Neuron (in vitro differentiated cells): ENCODE measurements at regions not wholly inside any gene's neighbourhood (a gene's known extent, or its start where the extent isn't known, plus 50 kb on each side); places are given as distances from the start of the nearest gene placed in this dataset.

Experiments
- H2AFZ ChIP-seq: one replicate; pipeline ENCODE4 v1.6.1; 2013; ENCODE audit warnings: low read depth, mild to moderate bottlenecking, inconsistent platforms, low read length, moderate library complexity
- H3K27me3 ChIP-seq: one replicate; pipeline ENCODE4 v1.6.1; 2013; ENCODE audit warnings: low read length; ENCODE audit not compliant: insufficient read depth
- H3K36me3 ChIP-seq: one replicate; pipeline ENCODE4 v1.6.1; 2013; ENCODE audit warnings: low read length; ENCODE audit not compliant: insufficient read depth
- H3K4me1 ChIP-seq: one replicate; pipeline ENCODE4 v1.6.1; 2013; ENCODE audit warnings: low read length; ENCODE audit not compliant: insufficient read depth
- H3K4me3 ChIP-seq: 2 replicates; pipeline ENCODE4 v1.5.1; 2013; ENCODE audit warnings: mild to moderate bottlenecking, low read length, moderate library complexity
- H3K9me3 ChIP-seq: one replicate; pipeline ENCODE4 v1.6.1; 2013; ENCODE audit warnings: low read length

DNA sequence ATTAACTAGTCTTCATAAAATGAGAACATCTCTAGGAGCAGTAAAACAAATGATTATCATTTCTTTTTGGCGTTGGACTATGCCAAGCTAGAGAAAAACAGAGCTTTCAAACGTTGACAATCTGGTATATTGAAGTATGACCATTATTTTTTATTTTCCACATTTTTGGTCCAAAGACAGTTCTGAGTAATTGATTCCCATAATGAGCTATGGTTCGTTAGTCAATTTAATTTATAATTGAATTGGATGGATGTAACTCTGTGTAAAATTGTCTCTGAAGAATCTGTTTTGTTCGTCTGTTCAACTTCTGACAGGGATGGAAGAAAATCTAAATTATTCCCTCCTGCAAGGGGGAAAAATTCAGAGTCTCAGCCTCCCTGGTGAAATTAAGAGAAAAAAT lies 234.5 kb downstream of the LMO4 start:
- Histone ChIP-seq H3K4me1 (no peaks in the 10 kb centered on the region), H3K27me3 (no peaks in the 10 kb centered on the region), H3K9me3 (no peaks in the 10 kb centered on the region), H3K36me3 (no peaks in the 10 kb centered on the region), H2AFZ (no peak overlapping the region), H3K4me3 (no peak overlapping the region)

DNA sequence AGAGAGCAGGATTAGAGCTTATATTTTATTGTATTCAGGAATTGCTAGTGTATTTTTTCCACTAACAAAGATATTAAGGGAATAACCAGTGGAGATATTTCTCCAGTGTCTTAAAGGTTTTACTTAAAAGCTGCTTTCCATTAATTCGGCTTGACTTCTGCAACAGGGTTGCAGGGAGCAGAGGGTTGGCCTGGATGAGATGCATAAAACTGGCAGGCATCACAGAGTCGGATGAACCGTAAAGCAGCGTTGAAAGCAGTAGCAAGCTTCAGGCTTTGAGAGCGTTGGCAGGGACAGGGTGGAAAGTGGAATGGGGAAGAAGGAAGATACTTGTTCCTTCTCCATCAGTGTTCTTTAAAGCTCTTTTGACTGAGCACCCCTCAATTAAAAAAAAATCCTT lies 237.2 kb downstream of the LMO4 start:
- H3K9me3 ChIP-seq, result no peaks in the 10 kb centered on the region
- H2AFZ ChIP-seq, result no peak overlapping the region
- no peaks in the 10 kb centered on the region for H3K36me3 ChIP-seq
- no peaks in the 10 kb centered on the region for H3K27me3 ChIP-seq
- no peak overlapping the region for H3K4me3 ChIP-seq
- H3K4me1 ChIP-seq, result no peaks in the 10 kb centered on the region

DNA sequence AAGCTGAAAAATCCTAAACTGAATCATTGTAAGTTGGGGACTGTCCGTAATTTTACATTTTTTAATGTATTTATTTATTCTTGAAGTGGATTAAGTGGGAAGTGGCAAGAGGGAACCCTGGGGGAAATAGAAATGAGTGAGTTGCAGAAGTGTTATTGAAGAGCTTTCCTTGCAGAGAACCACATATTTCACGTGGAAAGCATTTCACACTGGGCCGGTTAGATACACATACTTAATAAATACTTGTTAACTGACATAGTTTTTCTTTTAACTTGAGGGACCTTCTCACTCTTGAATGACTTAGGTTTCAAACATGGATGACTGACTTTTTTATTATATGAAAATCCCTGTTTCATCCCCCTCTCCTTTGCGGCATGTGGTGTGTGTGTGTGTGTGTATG lies 239.3 kb downstream of the LMO4 start:
- no peaks in the 10 kb centered on the region for H3K4me1 ChIP-seq
- no peaks in the 10 kb centered on the region for H3K36me3 ChIP-seq
- no peak overlapping the region for H3K4me3 ChIP-seq
- no peak overlapping the region for H2AFZ ChIP-seq
- H3K9me3 ChIP-seq, result no peaks in the 10 kb centered on the region
- no peaks in the 10 kb centered on the region for H3K27me3 ChIP-seq

DNA sequence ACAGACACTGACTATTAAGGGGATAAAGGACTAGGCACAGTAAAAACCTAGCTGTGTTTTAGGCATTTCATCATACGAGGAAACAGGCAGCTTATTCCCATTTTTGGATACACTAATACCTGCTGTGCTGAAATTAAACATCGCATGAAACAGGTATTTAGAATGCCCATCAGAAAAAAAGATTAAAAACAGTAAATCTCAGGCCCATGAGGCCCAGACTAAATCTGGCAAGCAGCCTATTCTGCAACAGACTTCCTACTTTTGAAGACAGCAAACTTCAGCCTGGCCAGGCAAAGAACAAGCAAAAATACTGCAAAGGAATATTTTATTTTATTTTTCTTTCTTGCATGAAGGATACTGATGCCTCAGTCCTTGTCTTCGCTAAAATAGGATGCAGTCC lies 240.2 kb downstream of the LMO4 start:
- Histone ChIP-seq H3K4me1 (no peaks in the 10 kb centered on the region), H3K27me3 (no peaks in the 10 kb centered on the region), H2AFZ (no peak overlapping the region), H3K36me3 (no peaks in the 10 kb centered on the region), H3K9me3 (no peaks in the 10 kb centered on the region), H3K4me3 (no peak overlapping the region)

DNA sequence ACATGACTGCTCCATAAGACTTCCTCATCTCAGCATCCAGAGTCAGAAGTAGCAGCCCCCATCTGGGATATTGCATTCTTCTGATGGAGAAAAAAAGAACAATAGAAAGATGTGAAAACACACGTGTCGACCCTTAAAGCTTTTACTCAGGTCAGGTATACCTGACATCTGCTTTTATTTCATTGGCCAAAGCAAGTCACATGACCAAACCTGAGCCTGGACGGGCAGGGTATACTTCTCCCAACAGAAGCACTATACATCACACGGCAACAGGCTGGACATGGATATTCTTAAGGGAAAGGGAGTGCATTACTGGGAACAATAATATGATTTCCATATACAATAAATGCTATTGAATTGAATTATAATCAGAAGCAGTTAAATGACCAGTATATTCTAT lies 243.3 kb downstream of the LMO4 start:
- H3K4me1 ChIP-seq, result no peaks in the 10 kb centered on the region
- no peak overlapping the region for H2AFZ ChIP-seq
- H3K4me3 ChIP-seq, result no peak overlapping the region
- H3K36me3 ChIP-seq, result no peaks in the 10 kb centered on the region
- no peaks in the 10 kb centered on the region for H3K27me3 ChIP-seq
- no peaks in the 10 kb centered on the region for H3K9me3 ChIP-seq

DNA sequence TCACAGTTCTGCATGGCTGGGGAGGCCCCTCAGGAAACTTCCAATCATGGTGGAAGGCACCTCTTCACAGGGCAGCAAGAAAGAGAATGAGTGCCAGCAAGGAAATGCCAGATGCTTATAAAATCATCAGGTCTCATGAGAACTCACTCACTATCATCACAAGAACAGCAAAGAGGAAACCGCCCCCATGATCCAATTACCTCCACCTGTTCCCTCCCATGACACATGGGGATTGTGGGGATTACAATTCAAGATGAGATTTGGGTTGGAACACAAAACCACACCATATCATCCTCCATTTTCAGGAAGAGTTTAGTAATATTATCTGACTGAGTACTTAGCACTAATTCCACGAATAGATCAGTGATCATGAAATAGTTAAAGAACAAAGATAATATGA lies 244.2 kb downstream of the LMO4 start:
- no peak overlapping the region for H3K4me3 ChIP-seq
- H3K4me1 ChIP-seq, result no peaks in the 10 kb centered on the region
- no peaks in the 10 kb centered on the region for H3K27me3 ChIP-seq
- H3K9me3 ChIP-seq, result no peaks in the 10 kb centered on the region
- no peak overlapping the region for H2AFZ ChIP-seq
- H3K36me3 ChIP-seq, result no peaks in the 10 kb centered on the region

DNA sequence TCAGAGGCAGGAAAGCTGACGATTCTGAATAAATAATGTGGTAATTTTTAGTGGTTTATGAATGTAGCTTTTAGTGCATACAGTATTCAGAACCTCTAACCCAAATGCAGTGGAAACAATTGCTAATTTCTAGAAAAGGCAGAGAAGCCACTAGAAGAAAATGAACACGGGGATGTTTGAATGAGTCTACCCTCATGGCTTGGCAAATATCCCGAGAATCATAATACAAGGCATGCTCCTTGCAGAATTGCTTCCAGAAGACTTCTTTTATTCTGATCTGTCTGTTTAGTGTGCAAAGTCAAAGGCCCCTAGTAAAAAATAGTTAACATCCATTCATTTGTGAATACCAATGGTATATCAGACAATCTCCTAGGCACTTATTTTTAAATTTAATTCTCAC lies 246.8 kb downstream of the LMO4 start:
- no peaks in the 10 kb centered on the region for H3K36me3 ChIP-seq
- H3K4me1 ChIP-seq, result no peaks in the 10 kb centered on the region
- no peaks in the 10 kb centered on the region for H3K9me3 ChIP-seq
- no peaks in the 10 kb centered on the region for H3K27me3 ChIP-seq
- H2AFZ ChIP-seq, result no peak overlapping the region
- H3K4me3 ChIP-seq, result no peak overlapping the region

DNA sequence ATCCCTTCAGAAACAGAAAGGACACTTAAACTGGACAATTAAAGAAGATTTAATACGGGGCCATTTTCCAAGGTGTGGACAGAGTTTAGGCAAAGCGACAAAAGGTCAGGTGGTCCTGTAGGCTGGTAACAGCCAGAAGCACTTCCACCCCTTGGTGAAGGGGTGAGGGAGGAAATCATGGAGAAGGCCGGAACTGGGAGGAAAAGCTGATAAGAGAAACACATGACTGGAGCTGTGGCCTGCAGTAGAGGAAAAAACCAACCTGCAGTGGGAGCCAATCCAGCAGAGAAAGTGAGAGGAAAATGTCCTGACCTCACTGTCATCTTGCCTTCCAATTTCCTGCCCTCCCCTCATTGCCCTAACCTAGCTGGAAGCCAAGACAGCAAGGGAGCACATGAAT lies 249.8 kb downstream of the LMO4 start:
- Histone ChIP-seq H3K4me1 (no peaks in the 10 kb centered on the region), H3K27me3 (no peaks in the 10 kb centered on the region), H3K4me3 (no peak overlapping the region), H3K36me3 (no peaks in the 10 kb centered on the region), H2AFZ (no peak overlapping the region), H3K9me3 (no peaks in the 10 kb centered on the region)

DNA sequence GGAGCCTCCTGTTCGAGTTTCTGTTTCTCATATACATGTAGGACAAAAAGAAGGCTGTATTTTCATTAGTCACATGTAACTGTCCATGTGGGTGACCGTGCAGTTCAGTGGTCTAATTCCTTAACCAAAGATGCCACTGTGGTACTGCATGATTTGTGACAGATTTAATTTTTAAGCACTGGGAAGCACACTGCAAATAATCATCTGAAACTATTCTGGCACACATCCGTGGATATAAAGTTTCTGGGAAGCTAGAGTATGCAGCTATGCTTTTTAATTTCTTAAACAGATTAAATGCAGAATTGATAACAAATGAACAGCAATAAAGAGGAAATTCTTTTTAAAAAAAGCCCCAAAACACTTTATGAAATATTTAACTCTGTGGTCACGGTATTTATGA lies 254.8 kb downstream of the LMO4 start:
- Histone ChIP-seq H3K4me1 (no peaks in the 10 kb centered on the region), H3K4me3 (no peak overlapping the region), H2AFZ (no peak overlapping the region), H3K36me3 (no peaks in the 10 kb centered on the region), H3K9me3 (no peaks in the 10 kb centered on the region), H3K27me3 (no peaks in the 10 kb centered on the region)

DNA sequence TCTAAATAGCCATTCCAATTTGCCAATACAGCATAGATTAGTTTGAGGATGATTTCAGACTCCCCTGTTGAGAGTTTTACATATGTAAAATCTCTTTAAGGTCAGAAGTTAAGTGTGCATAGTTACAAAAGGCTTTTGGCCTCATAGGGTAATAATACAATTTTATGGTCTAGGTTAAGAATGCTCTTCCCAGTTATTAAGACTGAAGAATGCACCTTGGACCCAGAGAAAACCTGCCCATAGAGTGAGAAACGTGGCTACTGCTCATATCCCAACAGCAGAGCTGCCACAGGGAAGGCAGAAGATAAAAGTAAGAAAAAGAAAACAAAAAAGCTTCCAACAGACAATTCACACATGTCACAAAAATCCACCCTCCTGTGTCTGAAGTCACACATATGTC lies 255.9 kb downstream of the LMO4 start:
- Histone ChIP-seq H3K9me3 (no peaks in the 10 kb centered on the region), H3K4me3 (no peak overlapping the region), H3K4me1 (no peaks in the 10 kb centered on the region), H3K27me3 (no peaks in the 10 kb centered on the region), H3K36me3 (no peaks in the 10 kb centered on the region), H2AFZ (no peak overlapping the region)

DNA sequence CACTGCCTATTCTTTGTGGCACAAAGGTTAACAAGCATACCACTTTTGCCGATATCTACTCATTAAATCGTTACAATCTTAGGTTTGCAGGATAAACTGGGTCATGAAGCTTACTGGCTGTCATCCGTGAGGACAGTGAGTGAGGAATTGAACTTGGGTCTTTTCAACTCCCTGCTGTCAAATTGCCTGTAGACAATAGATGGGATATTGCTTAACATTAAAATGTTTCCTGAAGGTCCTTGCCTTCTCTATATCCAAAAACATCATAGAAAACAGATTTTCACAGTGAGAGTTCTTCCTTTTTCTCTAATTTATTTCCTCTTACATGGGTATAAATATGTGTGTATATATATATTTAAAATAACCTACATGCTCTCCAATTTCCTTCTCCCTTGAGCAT lies 257.8 kb downstream of the LMO4 start:
- Histone ChIP-seq H3K4me3 (no peak overlapping the region), H3K36me3 (no peaks in the 10 kb centered on the region), H2AFZ (no peak overlapping the region), H3K4me1 (no peaks in the 10 kb centered on the region), H3K9me3 (no peaks in the 10 kb centered on the region), H3K27me3 (no peaks in the 10 kb centered on the region)

DNA sequence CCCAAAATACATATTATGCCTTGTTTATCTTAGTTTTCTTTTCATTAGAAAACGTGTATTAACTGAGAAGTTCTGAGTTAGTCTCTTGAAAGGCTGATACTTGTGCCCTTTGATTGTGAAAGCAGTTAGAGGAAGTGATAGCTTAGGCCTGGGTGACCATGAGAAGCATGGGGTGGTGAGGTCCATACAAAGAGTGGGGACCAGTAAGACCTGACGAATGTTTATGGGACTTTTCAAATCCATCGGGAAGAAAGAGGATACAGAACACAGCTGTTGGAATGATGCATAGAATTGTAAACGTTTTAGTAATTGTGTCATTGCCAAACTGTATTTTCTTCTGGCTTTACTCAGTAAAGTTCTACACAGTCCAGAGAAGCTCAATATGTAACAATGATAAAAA lies 259.8 kb downstream of the LMO4 start:
- Histone ChIP-seq H2AFZ (no peak overlapping the region), H3K9me3 (no peaks in the 10 kb centered on the region), H3K4me1 (no peaks in the 10 kb centered on the region), H3K36me3 (no peaks in the 10 kb centered on the region), H3K27me3 (no peaks in the 10 kb centered on the region), H3K4me3 (no peak overlapping the region)

DNA sequence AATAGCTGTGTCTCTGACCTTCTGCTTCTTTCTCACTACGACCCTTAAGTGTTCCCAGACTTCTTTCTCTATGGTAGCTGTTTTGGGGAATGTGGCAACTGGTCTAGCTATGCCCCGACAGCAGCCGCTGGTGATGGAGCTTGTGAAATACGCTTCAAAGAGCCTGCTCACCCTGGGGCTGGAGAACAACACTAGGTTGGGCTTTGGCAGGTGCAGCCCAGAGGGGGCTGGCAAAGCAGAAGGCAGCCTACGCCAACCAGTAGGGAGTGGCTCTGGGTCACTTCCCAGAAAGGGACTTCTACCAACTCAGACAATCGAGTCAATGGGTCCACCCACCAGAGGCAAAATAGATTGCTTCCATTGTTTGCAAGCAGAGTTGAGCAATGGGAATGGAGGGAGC lies 262.8 kb downstream of the LMO4 start:
- Histone ChIP-seq H3K4me1 (no peaks in the 10 kb centered on the region), H2AFZ (no peak overlapping the region), H3K27me3 (no peaks in the 10 kb centered on the region), H3K36me3 (no peaks in the 10 kb centered on the region), H3K4me3 (no peak overlapping the region), H3K9me3 (no peaks in the 10 kb centered on the region)

DNA sequence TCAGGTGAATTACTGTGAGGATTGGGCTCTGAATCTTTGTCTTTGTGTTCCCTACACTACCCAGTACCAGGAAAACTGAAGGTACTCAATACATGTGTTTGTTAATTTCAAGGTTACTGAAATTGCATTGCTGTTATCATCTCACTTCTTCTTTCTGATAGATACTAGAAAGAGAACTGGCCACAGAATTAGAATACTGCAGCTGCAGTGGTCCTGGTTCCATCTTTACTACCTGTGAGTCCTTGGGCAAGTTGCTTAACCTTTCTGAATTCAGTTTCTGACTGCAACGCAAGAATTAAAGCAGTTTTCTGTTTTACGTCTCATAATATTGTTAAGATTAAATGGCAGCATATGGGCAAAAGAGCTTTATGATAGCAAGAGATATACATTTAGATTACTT lies 263.5 kb downstream of the LMO4 start:
- Histone ChIP-seq H3K4me3 (no peak overlapping the region), H3K9me3 (no peaks in the 10 kb centered on the region), H3K4me1 (no peaks in the 10 kb centered on the region), H2AFZ (no peak overlapping the region), H3K36me3 (no peaks in the 10 kb centered on the region), H3K27me3 (no peaks in the 10 kb centered on the region)
